ENCODE measurements at regions not wholly inside any gene's neighbourhood (a gene's known extent, or its start where the extent isn't known, plus 50 kb on each side); places are given as distances from the start of the nearest gene placed in this dataset.

DNA sequence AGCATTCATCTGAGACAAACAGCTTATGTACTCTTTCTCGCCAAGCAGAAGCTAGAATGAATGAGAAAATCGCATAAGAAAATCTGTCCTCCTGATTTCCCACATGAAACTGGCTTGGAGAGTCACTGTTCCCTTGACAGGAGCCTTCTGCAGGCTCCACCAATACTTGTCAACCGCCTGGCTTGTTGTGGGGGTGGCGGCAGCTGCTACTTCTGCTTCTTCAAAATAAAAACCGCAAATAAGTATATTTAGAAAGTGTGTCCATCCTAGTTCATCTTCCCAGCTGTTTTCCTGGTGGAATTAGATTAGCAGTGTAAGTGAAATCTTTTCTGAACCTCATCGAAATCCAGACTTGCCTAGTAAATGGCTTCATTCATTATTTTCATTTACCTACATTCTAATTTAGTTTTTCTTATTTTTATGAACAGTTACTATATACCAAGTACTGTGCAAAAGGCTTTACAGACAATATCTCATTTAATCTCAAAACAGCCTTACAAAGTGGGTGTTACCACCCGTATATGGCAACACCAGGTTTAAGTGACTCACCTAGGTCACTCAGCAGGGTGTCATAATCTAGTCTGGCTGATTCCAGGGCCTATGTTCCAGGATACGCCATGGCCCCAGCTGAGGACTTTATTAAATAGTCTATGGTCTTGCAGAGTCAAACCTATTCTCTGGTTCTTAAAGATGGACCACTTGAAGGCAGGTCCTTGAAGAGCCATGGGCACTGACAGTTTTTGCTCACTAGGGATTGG is 104.6 kb upstream of the IGFBP7 start:
- Histone ChIP-seq H3K4me2 (no peak overlapping the region), H3K27ac (ENCODE audit: low read depth in 2 of 2, low read length in 1 of 2) (no peak overlapping the region), H3K9ac (no peak overlapping the region), H3K36me3 (replicated peaks in 1 of 2; ENCODE audit: control insufficient read depth in 1 of 2, insufficient read depth in 2 of 2, low read length in 1 of 2) (no peaks in the 10 kb centered on the region), H2AFZ (ENCODE audit: low read depth) (no peak overlapping the region), H4K20me1 (ENCODE audit: insufficient read depth) (no peaks in the 10 kb centered on the region), H3F3A (replicated peaks; ENCODE audit: insufficient read depth) (no peaks in the 10 kb centered on the region), H3K9me3 (no peaks in the 10 kb centered on the region), H3K9me2 (no peaks in the 10 kb centered on the region), H3K4me3 (ENCODE audit: low read depth in 2 of 2, low read length in 1 of 2) (no peak overlapping the region), H3K79me2 (ENCODE audit: insufficient read depth) (no peaks in the 10 kb centered on the region), H3K27me3 (ENCODE audit: insufficient read depth) (no peaks in the 10 kb centered on the region), H3K4me1 (ENCODE audit: control insufficient read depth in 1 of 2, insufficient read depth in 2 of 2, low read depth in 1 of 2, low read length in 1 of 2) (no peaks in the 10 kb centered on the region)
- TF ChIP-seq RXRA (IDR thresholded peaks at IDR 0.05; ENCODE audit: borderline replicate concordance, low read depth), result no peak
- no peak for TF ChIP-seq CTCF (IDR thresholded peaks at IDR 0.05)
- no peak for TF ChIP-seq CHD2 (IDR thresholded peaks at IDR 0.05; ENCODE audit: low read length, partially characterized antibody)
- TF ChIP-seq FOSL2 (IDR thresholded peaks at IDR 0.05; ENCODE audit: borderline replicate concordance, low read depth), result no peak
- TF ChIP-seq MEF2A (IDR thresholded peaks at IDR 0.05; ENCODE audit: borderline replicate concordance, low read depth), result no peak
- TF ChIP-seq RAD21 (IDR thresholded peaks at IDR 0.05; ENCODE audit: low read length), result no peak
- no peak for TF ChIP-seq YY1 (IDR thresholded peaks at IDR 0.05; ENCODE audit: low read depth)
- no peak for TF ChIP-seq GATA2 (CRISPR knock-in tag; IDR thresholded peaks at IDR 0.05)
- no peak for DNase-seq
- ChIA-PET POLR2A (no interaction called here), CTCF (interaction anchor here (0.8 to 1.4 kb wide), 3 partner anchors 14 to 51 kb away, joined by 3 to 8 read pairs (median 3); no protein-coding TSS in a partner anchor)
- WGBS (ENCODE audit: low lambda C conversion rate), result 62% methylated on average over 8 of the region's 8 CpGs

DNA sequence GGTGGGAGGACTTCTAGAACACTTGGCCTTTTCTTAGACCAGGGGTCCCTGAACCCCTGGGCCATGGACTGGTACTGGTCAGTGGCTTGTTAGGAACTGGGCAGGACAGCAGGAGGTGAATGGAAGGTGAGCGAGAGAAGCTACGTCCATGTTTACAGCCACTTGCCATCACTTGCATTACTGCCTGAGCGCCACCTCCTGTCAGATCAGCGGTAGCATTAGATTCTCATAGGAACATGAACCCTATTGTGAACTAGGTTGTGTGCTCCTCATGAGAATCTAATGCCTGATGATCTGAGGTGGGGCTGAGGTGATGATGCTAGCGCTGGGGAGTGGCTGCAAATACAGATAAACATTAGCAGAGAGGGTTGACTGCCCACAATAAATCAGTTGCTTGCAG is 100.9 kb upstream of the IGFBP7 start:
- CTCF ChIA-PET, result interaction anchor here (1.5 kb wide), 1 partner anchor 47 kb away, joined by 4 read pairs; no protein-coding TSS in a partner anchor

GRCh38 chr4:57206172-57206571 is 96.0 kb upstream of the IGFBP7 start:
- H3K36me3 ChIP-seq (replicated peaks in 1 of 2; ENCODE audit: control insufficient read depth in 1 of 2, insufficient read depth in 2 of 2, low read length in 1 of 2), result no peaks in the 10 kb centered on the region
- no peaks in the 10 kb centered on the region for H3K27me3 ChIP-seq (ENCODE audit: insufficient read depth)
- no peak overlapping the region for H3K4me2 ChIP-seq
- H3K79me2 ChIP-seq (ENCODE audit: insufficient read depth), result no peaks in the 10 kb centered on the region
- H3K4me3 ChIP-seq (ENCODE audit: low read depth in 2 of 2, low read length in 1 of 2), result no peak overlapping the region
- TF ChIP-seq, protein P1, sequence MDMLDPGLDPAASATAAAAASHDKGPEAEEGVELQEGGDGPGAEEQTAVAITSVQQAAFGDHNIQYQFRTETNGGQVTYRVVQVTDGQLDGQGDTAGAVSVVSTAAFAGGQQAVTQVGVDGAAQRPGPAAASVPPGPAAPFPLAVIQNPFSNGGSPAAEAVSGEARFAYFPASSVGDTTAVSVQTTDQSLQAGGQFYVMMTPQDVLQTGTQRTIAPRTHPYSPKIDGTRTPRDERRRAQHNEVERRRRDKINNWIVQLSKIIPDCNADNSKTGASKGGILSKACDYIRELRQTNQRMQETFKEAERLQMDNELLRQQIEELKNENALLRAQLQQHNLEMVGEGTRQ (IDR thresholded peaks at IDR 0.05; ENCODE audit: borderline replicate concordance, low read depth, low read length), result no peak
- no peak for TF ChIP-seq USF1 (IDR thresholded peaks at IDR 0.05; ENCODE audit: borderline replicate concordance, low read depth)
- TF ChIP-seq RFX5 (IDR thresholded peaks at IDR 0.05; ENCODE audit: low read length), result no peak
- no peak for TF ChIP-seq CHD2 (IDR thresholded peaks at IDR 0.05; ENCODE audit: low read length, partially characterized antibody)
- no peak for TF ChIP-seq MXI1 (IDR thresholded peaks at IDR 0.05; ENCODE audit: low read depth, low read length)
- no peak for TF ChIP-seq CTCF (IDR thresholded peaks at IDR 0.05)
- TF ChIP-seq SMC3 (IDR thresholded peaks at IDR 0.05; ENCODE audit: low read depth, low read length), result no peak
- no peak for TF ChIP-seq NFIC (IDR thresholded peaks at IDR 0.05; ENCODE audit: borderline replicate concordance)
- no peak for TF ChIP-seq POLR2AphosphoS5 (IDR thresholded peaks at IDR 0.05; ENCODE audit: low read depth, low read length)
- TF ChIP-seq NRF1 (IDR thresholded peaks at IDR 0.05; ENCODE audit: low read depth, low read length), result no peak
- no peak overlapping the region for H3K9ac ChIP-seq
- no peak for DNase-seq
- no peaks in the 10 kb centered on the region for H3F3A ChIP-seq (replicated peaks; ENCODE audit: insufficient read depth)
- WGBS (ENCODE audit: low lambda C conversion rate), result no CpG with 5 or more reads among the region's 2 CpGs
- no peak overlapping the region for H3K27ac ChIP-seq (ENCODE audit: low read depth in 2 of 2, low read length in 1 of 2)
- H2AFZ ChIP-seq (ENCODE audit: low read depth), result no peak overlapping the region
- no peaks in the 10 kb centered on the region for H4K20me1 ChIP-seq (ENCODE audit: insufficient read depth)
- no peaks in the 10 kb centered on the region for H3K9me3 ChIP-seq
- CTCF ChIA-PET, result interaction anchor here (0.9 to 2.0 kb wide), 3 partner anchors 14 to 42 kb away, joined by 3 to 7 read pairs (median 3); no protein-coding TSS in a partner anchor
- POLR2A ChIA-PET, result no interaction called here
- no peaks in the 10 kb centered on the region for H3K4me1 ChIP-seq (ENCODE audit: control insufficient read depth in 1 of 2, insufficient read depth in 2 of 2, low read depth in 1 of 2, low read length in 1 of 2)
- no peaks in the 10 kb centered on the region for H3K9me2 ChIP-seq

More for the DNA sequence above, 100.9 kb upstream of the IGFBP7 start:
- WGBS (ENCODE audit: low lambda C conversion rate), result 28% methylated on average over 3 of the region's 5 CpGs
- POLR2A ChIA-PET, result no interaction called here
- Histone ChIP-seq H3K36me3 (replicated peaks in 1 of 2; ENCODE audit: control insufficient read depth in 1 of 2, insufficient read depth in 2 of 2, low read length in 1 of 2) (no peaks in the 10 kb centered on the region), H3K9ac (no peak overlapping the region), H3K79me2 (ENCODE audit: insufficient read depth) (no peaks in the 10 kb centered on the region), H3K9me3 (no peaks in the 10 kb centered on the region), H3K27ac (ENCODE audit: low read depth in 2 of 2, low read length in 1 of 2) (no peak overlapping the region), H3K4me3 (ENCODE audit: low read depth in 2 of 2, low read length in 1 of 2) (no peak overlapping the region), H2AFZ (ENCODE audit: low read depth) (no peak overlapping the region), H3K9me2 (no peaks in the 10 kb centered on the region), H3F3A (replicated peaks; ENCODE audit: insufficient read depth) (no peaks in the 10 kb centered on the region), H3K27me3 (ENCODE audit: insufficient read depth) (no peaks in the 10 kb centered on the region), H3K4me2 (no peak overlapping the region), H3K4me1 (ENCODE audit: control insufficient read depth in 1 of 2, insufficient read depth in 2 of 2, low read depth in 1 of 2, low read length in 1 of 2) (no peaks in the 10 kb centered on the region), H4K20me1 (ENCODE audit: insufficient read depth) (no peaks in the 10 kb centered on the region)
- no peak for DNase-seq
- no peak for TF ChIP-seq NFIC (IDR thresholded peaks at IDR 0.05; ENCODE audit: borderline replicate concordance)

All from SK-N-SH (cell line).